SK-N-SH (cell line): ENCODE measurements at regions not wholly inside any gene's neighbourhood (a gene's known extent, or its start where the extent isn't known, plus 50 kb on each side); places are given as distances from the start of the nearest gene placed in this dataset.

ENCODE experiments used
- CTCF ChIA-PET: fragments of 300-600, 350-600 bp; formaldehyde crosslinking; extraction: SDS; loops from one replicate; lab custom pipeline; 2021; lab: Yijun Ruan, JAX
- POLR2A ChIA-PET: fragments of 350-600 bp; sonication (Branson Sonifier 250); formaldehyde crosslinking; extraction: SDS; loops from one replicate; lab custom pipeline; 2020; ENCODE audit warnings: antibody characterized with exemption, inconsistent platforms; lab: Yijun Ruan, JAX
- DNase-seq: peaks from one replicate; pipeline ENCODE4 v3.0.0; 2012
- H2AFZ ChIP-seq: fragments of 200-600 bp; sonication (generic); 2 replicates; pipeline ENCODE4 v1.8.1; 2016; ENCODE audit warnings: antibody characterized with exemption, mild to moderate bottlenecking, low read depth
- H3F3A ChIP-seq: fragments of 200-600 bp; sonication (generic); replicated peaks from 2 replicates; pipeline ENCODE3; 2016; ENCODE audit warnings: antibody characterized with exemption, mild to moderate bottlenecking; ENCODE audit not compliant: insufficient read depth
- H3K27ac ChIP-seq, 2 experiments: fragments of 200-500 bp in 1 of 2; fragments of 200-600 bp in 1 of 2; sonication (Bioruptor generic) in 1 of 2; sonication (generic), shearing (Covaris generic) in 1 of 2; 2 replicates each; pipeline versions ENCODE4 v1.5.1 to v1.6.1; 2014 to 2016; ENCODE audit warnings: low read depth in 2 of 2, inconsistent platforms in 1 of 2, low read length in 1 of 2, mild to moderate bottlenecking in 1 of 2, mixed read lengths in 1 of 2
- H3K27me3 ChIP-seq: fragments of 200-600 bp; sonication (generic), shearing (Covaris generic); 2 replicates; pipeline ENCODE4 v1.6.1; 2016; ENCODE audit warnings: mixed run types; ENCODE audit not compliant: insufficient read depth
- H3K36me3 ChIP-seq, 2 experiments: fragments of 200-500 bp in 1 of 2; fragments of 200-600 bp in 1 of 2; sonication (Bioruptor generic) in 1 of 2; sonication (generic) in 1 of 2; replicated peaks in 1 of 2; 2 replicates each; pipeline versions ENCODE3 to v1.5.1; 2014 to 2016; ENCODE audit warnings: low read length in 1 of 2, mild to moderate bottlenecking in 1 of 2; ENCODE audit not compliant: insufficient read depth in 2 of 2, control insufficient read depth in 1 of 2
- H3K4me1 ChIP-seq, 2 experiments: fragments of 200-500 bp in 1 of 2; fragments of 200-600 bp in 1 of 2; sonication (Bioruptor generic) in 1 of 2; sonication (generic), shearing (Covaris generic) in 1 of 2; 2 replicates each; pipeline versions ENCODE4 v1.5.1 to v1.6.1; 2014 to 2016; ENCODE audit warnings: low read depth in 1 of 2, low read length in 1 of 2, mixed run types in 1 of 2; ENCODE audit not compliant: insufficient read depth in 2 of 2, control insufficient read depth in 1 of 2
- H3K4me2 ChIP-seq: fragments of 200-600 bp; sonication (generic), shearing (Covaris generic); 2 replicates; pipeline ENCODE4 v1.6.1; 2017; ENCODE audit warnings: mixed run types
- H3K4me3 ChIP-seq, 2 experiments: fragments of 200-500 bp in 1 of 2; fragments of 200-600 bp in 1 of 2; sonication (Bioruptor generic) in 1 of 2; sonication (generic), shearing (Covaris generic) in 1 of 2; 2 replicates each; pipeline versions ENCODE4 v1.5.1 to v1.8.1; 2014 to 2016; ENCODE audit warnings: low read depth in 2 of 2, inconsistent platforms in 1 of 2, low read length in 1 of 2, mild to moderate bottlenecking in 1 of 2, mixed read lengths in 1 of 2, moderate library complexity in 1 of 2
- H3K79me2 ChIP-seq: fragments of 200-600 bp; sonication (generic); 2 replicates; pipeline ENCODE4 v1.8.1; 2017; ENCODE audit warnings: mild to moderate bottlenecking; ENCODE audit not compliant: insufficient read depth
- H3K9ac ChIP-seq: fragments of 200-600 bp; sonication (generic); 2 replicates; pipeline ENCODE4 v1.6.1; 2017; ENCODE audit warnings: mixed run types
- H3K9me2 ChIP-seq: fragments of 200-600 bp; sonication (generic); 2 replicates; pipeline ENCODE4 v1.6.1; 2017; ENCODE audit warnings: mixed run types
- H3K9me3 ChIP-seq: fragments of 200-600 bp; sonication (generic); 2 replicates; pipeline ENCODE4 v1.6.1; 2017; ENCODE audit warnings: mixed run types, mild to moderate bottlenecking, moderate library complexity
- H4K20me1 ChIP-seq: fragments of 200-600 bp; sonication (generic); 2 replicates; pipeline ENCODE4 v1.6.1; 2017; ENCODE audit warnings: mild to moderate bottlenecking, mixed run types; ENCODE audit not compliant: insufficient read depth
- CTCF ChIP-seq: fragments of 200-600 bp; sonication (generic); IDR thresholded peaks from 2 replicates; pipeline ENCODE4 v1.6.1; 2017; ENCODE audit warnings: antibody characterized with exemption, mild to moderate bottlenecking, moderate library complexity
- ELF1 ChIP-seq: IDR thresholded peaks from 2 replicates; pipeline ENCODE4 v1.4.0; 2012
- FOXJ3 ChIP-seq: sonication (generic); formaldehyde crosslinking; IDR thresholded peaks from 2 replicates; pipeline ENCODE4 v1.5.1; 2020; ENCODE audit warnings: mild to moderate bottlenecking, missing genetic modification reagents
- MEF2A ChIP-seq: IDR thresholded peaks from 2 replicates; pipeline ENCODE4 v1.4.0; 2012; ENCODE audit warnings: low read depth, borderline replicate concordance
- MXI1 ChIP-seq: IDR thresholded peaks from 2 replicates; pipeline ENCODE4 v1.6.1; 2012; ENCODE audit warnings: mild to moderate bottlenecking, low read depth, low read length, improper control_type of control experiment
- NFIC ChIP-seq: IDR thresholded peaks from 2 replicates; pipeline ENCODE4 v1.4.0; 2012; ENCODE audit warnings: borderline replicate concordance
- NRF1 ChIP-seq: IDR thresholded peaks from 2 replicates; pipeline ENCODE4 v1.6.1; 2012; ENCODE audit warnings: low read depth, mild to moderate bottlenecking, low read length
- RFX5 ChIP-seq: IDR thresholded peaks from 2 replicates; pipeline ENCODE4 v1.6.1; 2012; ENCODE audit warnings: mild to moderate bottlenecking, improper control_type of control experiment, low read length
- RXRA ChIP-seq: IDR thresholded peaks from 2 replicates; pipeline ENCODE4 v1.4.0; 2012; ENCODE audit warnings: low read depth, mild to moderate bottlenecking, borderline replicate concordance
- SIN3A ChIP-seq: IDR thresholded peaks from 2 replicates; pipeline ENCODE4 v1.6.1; 2012; ENCODE audit warnings: low read depth, mild to moderate bottlenecking, low read length, moderate library complexity, borderline replicate concordance
- SMC3 ChIP-seq: IDR thresholded peaks from 2 replicates; pipeline ENCODE4 v1.6.1; 2012; ENCODE audit warnings: low read depth, low read length, improper control_type of control experiment
- TEAD4 ChIP-seq: IDR thresholded peaks from 2 replicates; pipeline ENCODE4 v1.4.0; 2012; ENCODE audit warnings: mild to moderate bottlenecking, borderline replicate concordance; ENCODE audit not compliant: insufficient read depth
- ZBTB33 ChIP-seq: IDR thresholded peaks from 2 replicates; pipeline ENCODE4 v1.4.0; 2012; ENCODE audit warnings: low read depth, borderline replicate concordance
- WGBS: methylation state at CpG from one replicate; pipeline ENCODE4 v1.1.6; 2017; ENCODE audit warnings: low lambda C conversion rate; 5-methylcytosine and 5-hydroxymethylcytosine counted together
- TF ChIP-seq, protein P1 (sequence below): fragments of 150-350 bp; IDR thresholded peaks from 2 replicates; pipeline ENCODE4 v1.6.1; 2016; ENCODE audit warnings: mild to moderate bottlenecking, low read depth, low read length
- TF ChIP-seq, protein P2 (sequence below): IDR thresholded peaks from 2 replicates; pipeline ENCODE4 v1.4.0; 2012; ENCODE audit warnings: low read depth, borderline replicate concordance
- TF ChIP-seq, protein P3 (sequence below): IDR thresholded peaks from 2 replicates; pipeline ENCODE4 v1.6.1; 2012; ENCODE audit warnings: mild to moderate bottlenecking, low read depth, low read length, moderate library complexity

DNA sequence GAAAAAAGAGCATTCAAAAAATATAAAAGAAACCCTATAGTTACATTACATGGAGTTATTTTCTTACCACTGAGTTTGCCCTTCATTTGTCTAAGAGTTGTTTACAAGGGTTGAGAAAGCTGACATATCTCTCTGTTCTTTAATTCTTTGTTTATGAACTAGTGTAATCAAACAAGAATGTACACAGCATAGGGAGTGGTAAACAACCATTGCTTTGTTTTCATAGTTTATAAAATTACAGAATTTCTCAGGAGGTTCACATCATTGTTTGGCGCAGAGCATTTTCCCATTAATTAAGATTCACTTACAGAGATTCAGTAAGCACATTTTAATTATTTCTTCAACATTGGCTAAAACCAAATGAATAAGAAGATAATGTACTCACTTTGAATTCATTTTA lies 87.6 kb downstream of the IFI44 start:
- H3K4me1 ChIP-seq: no peaks in the 10 kb centered on the region
- 93% methylated on average over 1 of the region's 1 CpG for WGBS

More for the DNA sequence above, 87.6 kb downstream of the IFI44 start:
- Histone ChIP-seq H3K4me2 (no peak overlapping the region), H3F3A (no peaks in the 10 kb centered on the region), H3K9ac (no peak overlapping the region), H3K9me2 (no peaks in the 10 kb centered on the region), H4K20me1 (no peaks in the 10 kb centered on the region), H3K4me3 (no peak overlapping the region), H3K27ac (no peak overlapping the region), H3K79me2 (no peaks in the 10 kb centered on the region), H3K36me3 (no peaks in the 10 kb centered on the region), H3K27me3 (no peaks in the 10 kb centered on the region), H3K9me3 (no peaks in the 10 kb centered on the region; the same call in 1 of the 2 replicates), H2AFZ (no peak overlapping the region)
- ChIA-PET POLR2A (no interaction called here), CTCF (no interaction called here)
- TF ChIP-seq FOXJ3 (CRISPR knock-in tag): no peak
- no peak for TF ChIP-seq TEAD4
- no peak for TF ChIP-seq ZBTB33
- TF ChIP-seq NRF1: no peak
- no peak for TF ChIP-seq ELF1
- no peak for TF ChIP-seq MXI1
- TF ChIP-seq, protein P1, sequence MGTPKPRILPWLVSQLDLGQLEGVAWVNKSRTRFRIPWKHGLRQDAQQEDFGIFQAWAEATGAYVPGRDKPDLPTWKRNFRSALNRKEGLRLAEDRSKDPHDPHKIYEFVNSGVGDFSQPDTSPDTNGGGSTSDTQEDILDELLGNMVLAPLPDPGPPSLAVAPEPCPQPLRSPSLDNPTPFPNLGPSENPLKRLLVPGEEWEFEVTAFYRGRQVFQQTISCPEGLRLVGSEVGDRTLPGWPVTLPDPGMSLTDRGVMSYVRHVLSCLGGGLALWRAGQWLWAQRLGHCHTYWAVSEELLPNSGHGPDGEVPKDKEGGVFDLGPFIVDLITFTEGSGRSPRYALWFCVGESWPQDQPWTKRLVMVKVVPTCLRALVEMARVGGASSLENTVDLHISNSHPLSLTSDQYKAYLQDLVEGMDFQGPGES: no peak
- TF ChIP-seq CTCF: no peak
- no peak for TF ChIP-seq SIN3A
- TF ChIP-seq, protein P2, sequence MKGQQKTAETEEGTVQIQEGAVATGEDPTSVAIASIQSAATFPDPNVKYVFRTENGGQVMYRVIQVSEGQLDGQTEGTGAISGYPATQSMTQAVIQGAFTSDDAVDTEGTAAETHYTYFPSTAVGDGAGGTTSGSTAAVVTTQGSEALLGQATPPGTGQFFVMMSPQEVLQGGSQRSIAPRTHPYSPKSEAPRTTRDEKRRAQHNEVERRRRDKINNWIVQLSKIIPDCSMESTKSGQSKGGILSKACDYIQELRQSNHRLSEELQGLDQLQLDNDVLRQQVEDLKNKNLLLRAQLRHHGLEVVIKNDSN: no peak
- no peak for TF ChIP-seq NFIC
- TF ChIP-seq, protein P3, sequence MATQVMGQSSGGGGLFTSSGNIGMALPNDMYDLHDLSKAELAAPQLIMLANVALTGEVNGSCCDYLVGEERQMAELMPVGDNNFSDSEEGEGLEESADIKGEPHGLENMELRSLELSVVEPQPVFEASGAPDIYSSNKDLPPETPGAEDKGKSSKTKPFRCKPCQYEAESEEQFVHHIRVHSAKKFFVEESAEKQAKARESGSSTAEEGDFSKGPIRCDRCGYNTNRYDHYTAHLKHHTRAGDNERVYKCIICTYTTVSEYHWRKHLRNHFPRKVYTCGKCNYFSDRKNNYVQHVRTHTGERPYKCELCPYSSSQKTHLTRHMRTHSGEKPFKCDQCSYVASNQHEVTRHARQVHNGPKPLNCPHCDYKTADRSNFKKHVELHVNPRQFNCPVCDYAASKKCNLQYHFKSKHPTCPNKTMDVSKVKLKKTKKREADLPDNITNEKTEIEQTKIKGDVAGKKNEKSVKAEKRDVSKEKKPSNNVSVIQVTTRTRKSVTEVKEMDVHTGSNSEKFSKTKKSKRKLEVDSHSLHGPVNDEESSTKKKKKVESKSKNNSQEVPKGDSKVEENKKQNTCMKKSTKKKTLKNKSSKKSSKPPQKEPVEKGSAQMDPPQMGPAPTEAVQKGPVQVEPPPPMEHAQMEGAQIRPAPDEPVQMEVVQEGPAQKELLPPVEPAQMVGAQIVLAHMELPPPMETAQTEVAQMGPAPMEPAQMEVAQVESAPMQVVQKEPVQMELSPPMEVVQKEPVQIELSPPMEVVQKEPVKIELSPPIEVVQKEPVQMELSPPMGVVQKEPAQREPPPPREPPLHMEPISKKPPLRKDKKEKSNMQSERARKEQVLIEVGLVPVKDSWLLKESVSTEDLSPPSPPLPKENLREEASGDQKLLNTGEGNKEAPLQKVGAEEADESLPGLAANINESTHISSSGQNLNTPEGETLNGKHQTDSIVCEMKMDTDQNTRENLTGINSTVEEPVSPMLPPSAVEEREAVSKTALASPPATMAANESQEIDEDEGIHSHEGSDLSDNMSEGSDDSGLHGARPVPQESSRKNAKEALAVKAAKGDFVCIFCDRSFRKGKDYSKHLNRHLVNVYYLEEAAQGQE: no peak
- TF ChIP-seq RXRA: no peak
- TF ChIP-seq MEF2A: no peak
- no peak for TF ChIP-seq SMC3
- no peak for TF ChIP-seq RFX5
- no peak for DNase-seq
